ENCODE measurements at regions not wholly inside any gene's neighbourhood (a gene's known extent, or its start where the extent isn't known, plus 50 kb on each side); places are given as distances from the start of the nearest gene placed in this dataset.

GRCh38 chr3:177823701-177824189 lies 626.5 kb upstream of the TBL1XR1 start:
- TF ChIP-seq, protein P1, sequence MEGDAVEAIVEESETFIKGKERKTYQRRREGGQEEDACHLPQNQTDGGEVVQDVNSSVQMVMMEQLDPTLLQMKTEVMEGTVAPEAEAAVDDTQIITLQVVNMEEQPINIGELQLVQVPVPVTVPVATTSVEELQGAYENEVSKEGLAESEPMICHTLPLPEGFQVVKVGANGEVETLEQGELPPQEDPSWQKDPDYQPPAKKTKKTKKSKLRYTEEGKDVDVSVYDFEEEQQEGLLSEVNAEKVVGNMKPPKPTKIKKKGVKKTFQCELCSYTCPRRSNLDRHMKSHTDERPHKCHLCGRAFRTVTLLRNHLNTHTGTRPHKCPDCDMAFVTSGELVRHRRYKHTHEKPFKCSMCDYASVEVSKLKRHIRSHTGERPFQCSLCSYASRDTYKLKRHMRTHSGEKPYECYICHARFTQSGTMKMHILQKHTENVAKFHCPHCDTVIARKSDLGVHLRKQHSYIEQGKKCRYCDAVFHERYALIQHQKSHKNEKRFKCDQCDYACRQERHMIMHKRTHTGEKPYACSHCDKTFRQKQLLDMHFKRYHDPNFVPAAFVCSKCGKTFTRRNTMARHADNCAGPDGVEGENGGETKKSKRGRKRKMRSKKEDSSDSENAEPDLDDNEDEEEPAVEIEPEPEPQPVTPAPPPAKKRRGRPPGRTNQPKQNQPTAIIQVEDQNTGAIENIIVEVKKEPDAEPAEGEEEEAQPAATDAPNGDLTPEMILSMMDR (IDR thresholded peaks at IDR 0.05): no peak
- TF ChIP-seq EP300 (IDR thresholded peaks at IDR 0.05): no peak
